Testis (tissue), 2 donors: ENCODE measurements at regions not wholly inside any gene's neighbourhood (a gene's known extent, or its start where the extent isn't known, plus 50 kb on each side); places are given as distances from the start of the nearest gene placed in this dataset.

Source experiments
- CTCF ChIP-seq, 3 experiments: fragments of 450-650 bp in 2 of 3; fragments of 200-600 bp in 1 of 3; sonication (generic) in 1 of 3; IDR thresholded peaks; one replicate each; pipeline ENCODE4 v1.5.1; 2016 to 2019; ENCODE audit warnings: antibody characterized with exemption in 3 of 3, mild to moderate bottlenecking in 2 of 3, moderate library complexity in 1 of 3
- POLR2A ChIP-seq: fragments of 450-650 bp; IDR thresholded peaks from one replicate; pipeline ENCODE4 v1.6.1; 2017; ENCODE audit warnings: antibody characterized with exemption, mild to moderate bottlenecking, moderate library complexity

GRCh38 chr6:2611092-2611491 lies 139.6 kb downstream of the MYLK4 start:
- no peak for TF ChIP-seq CTCF (IDR thresholded peaks at IDR 0.05)
- no peak for TF ChIP-seq POLR2A
